Activated CD4-positive, alpha-beta memory T cell treated with anti-CD3 and anti-CD28 coated beads, Interleukin-2, amount 10 ng/mL, durations not matched to agents 7 days and 5 days (primary cell): ENCODE measurements at regions not wholly inside any gene's neighbourhood (a gene's known extent, or its start where the extent isn't known, plus 50 kb on each side); places are given as distances from the start of the nearest gene placed in this dataset.
"Not testable (repeated sequence)": the region's sequence is repeated elsewhere in the genome, so short reads cannot be mapped to it uniquely, and the experiment has no call there.

Experiments
- CTCF ChIA-PET: fragments of 350-600 bp; sonication (Branson Sonifier 250); formaldehyde crosslinking; loops from one replicate; lab custom pipeline; 2021; ENCODE audit warnings: antibody characterized with exemption, inconsistent platforms; lab: Charles Lee
- POLR2A ChIA-PET: fragments of 350-600 bp; sonication (Branson Sonifier 250); formaldehyde crosslinking; loops from one replicate; lab custom pipeline; 2021; ENCODE audit warnings: antibody characterized with exemption; lab: Charles Lee
- DNase-seq: peaks from one replicate; pipeline ENCODE4 v3.0.0-alpha.2; 2020
- H3K27ac Mint-ChIP-seq: one replicate; pipeline ENCODE4 v1.8.0; 2021; ENCODE audit warnings: mild to moderate bottlenecking, mixed read lengths
- H3K27me3 Mint-ChIP-seq: one replicate; pipeline ENCODE4 v1.8.0; 2021; ENCODE audit warnings: mixed read lengths
- H3K36me3 Mint-ChIP-seq: one replicate; pipeline ENCODE4 v1.8.0; 2021; ENCODE audit warnings: low read depth, mixed read lengths
- H3K4me1 Mint-ChIP-seq: one replicate; pipeline ENCODE4 v1.8.0; 2021; ENCODE audit warnings: mixed read lengths
- H3K4me3 Mint-ChIP-seq: one replicate; pipeline ENCODE4 v1.8.0; 2021; ENCODE audit warnings: mild to moderate bottlenecking, mixed read lengths
- H3K9me3 Mint-ChIP-seq: one replicate; pipeline ENCODE4 v1.8.0; 2021; ENCODE audit warnings: mixed read lengths

GRCh38 chr2:82330155-82330554, 2025.6 kb upstream of the LRRTM1 start:
- no peak for DNase-seq
- Mint-ChIP-seq H3K27me3 (no peaks in the 10 kb centered on the region), H3K4me1 (no peaks in the 10 kb centered on the region), H3K4me3 (no peak overlapping the region), H3K9me3 (peaks cover 14% of the 10 kb centered on the region), H3K27ac (no peak overlapping the region), H3K36me3 (no peaks in the 10 kb centered on the region)
- ChIA-PET POLR2A (no interaction called here), CTCF (interaction anchor here (0.5 kb wide), 1 partner anchor 182 kb away, joined by 3 read pairs; no protein-coding TSS in a partner anchor)

GRCh38 chr2:82326180-82326767, 2021.7 kb upstream of the LRRTM1 start:
- H3K4me3 Mint-ChIP-seq, H3K27me3 Mint-ChIP-seq, POLR2A ChIA-PET, H3K27ac Mint-ChIP-seq, CTCF ChIA-PET, H3K36me3 Mint-ChIP-seq, DNase-seq, H3K4me1 Mint-ChIP-seq: not testable (repeated sequence)
- peaks cover 15% of the 10 kb centered on the region for H3K9me3 Mint-ChIP-seq

- Mint-ChIP-seq H3K36me3 (no peaks in the 10 kb centered on the region), H3K4me1 (no peaks in the 10 kb centered on the region), H3K27ac (no peak overlapping the region), H3K27me3 (no peaks in the 10 kb centered on the region), H3K9me3 (peaks cover 7% of the 10 kb centered on the region), H3K4me3 (no peak overlapping the region)
- POLR2A ChIA-PET = no interaction called here
- DNase-seq = no peak
- CTCF ChIA-PET = no interaction called here
Measured at GRCh38 chr2:82320296-82320695, 2015.7 kb upstream of the LRRTM1 start.

- Mint-ChIP-seq H3K4me1 (no peaks in the 10 kb centered on the region), H3K4me3 (no peak overlapping the region), H3K9me3 (peaks cover 2% of the 10 kb centered on the region), H3K27me3 (no peaks in the 10 kb centered on the region), H3K36me3 (no peaks in the 10 kb centered on the region), H3K27ac (no peak overlapping the region)
- POLR2A ChIA-PET = no interaction called here
- CTCF ChIA-PET = no interaction called here
- DNase-seq = no peak
Measured at GRCh38 chr2:82317012-82317411, 2012.5 kb upstream of the LRRTM1 start.

- H3K4me1 Mint-ChIP-seq = no peaks in the 10 kb centered on the region
- ChIA-PET CTCF (no interaction called here), POLR2A (no interaction called here)
- H3K4me3 Mint-ChIP-seq = no peak overlapping the region
- H3K27me3 Mint-ChIP-seq = no peaks in the 10 kb centered on the region
- H3K9me3 Mint-ChIP-seq = peaks cover 2% of the 10 kb centered on the region
- H3K27ac Mint-ChIP-seq = no peak overlapping the region
- no peaks in the 10 kb centered on the region for H3K36me3 Mint-ChIP-seq
- no peak for DNase-seq
Measured at GRCh38 chr2:82316586-82316985, 2012.0 kb upstream of the LRRTM1 start.

- Mint-ChIP-seq H3K36me3 (no peaks in the 10 kb centered on the region), H3K27me3 (no peaks in the 10 kb centered on the region), H3K4me1 (no peaks in the 10 kb centered on the region), H3K27ac (no peak overlapping the region), H3K9me3 (peaks cover 2% of the 10 kb centered on the region), H3K4me3 (no peak overlapping the region)
- DNase-seq = no peak
- CTCF ChIA-PET = no interaction called here
- POLR2A ChIA-PET = no interaction called here
Measured at GRCh38 chr2:82314836-82315472, 2010.4 kb upstream of the LRRTM1 start.

- no peak for DNase-seq
- CTCF ChIA-PET = no interaction called here
- Mint-ChIP-seq H3K36me3 (no peaks in the 10 kb centered on the region), H3K27ac (no peak overlapping the region), H3K4me3 (no peak overlapping the region), H3K27me3 (no peaks in the 10 kb centered on the region), H3K9me3 (peaks cover 5% of the 10 kb centered on the region), H3K4me1 (no peaks in the 10 kb centered on the region)
- POLR2A ChIA-PET = no interaction called here
Measured at GRCh38 chr2:82307511-82307910, 2003.0 kb upstream of the LRRTM1 start.

GRCh38 chr2:82301506-82301905, 1997.0 kb upstream of the LRRTM1 start:
- no peaks in the 10 kb centered on the region for H3K36me3 Mint-ChIP-seq
- ChIA-PET CTCF (no interaction called here), POLR2A (no interaction called here)

GRCh38 chr2:82289446-82289845, 1984.9 kb upstream of the LRRTM1 start:
- DNase-seq = no peak
- Mint-ChIP-seq H3K36me3 (no peaks in the 10 kb centered on the region), H3K4me1 (no peaks in the 10 kb centered on the region), H3K27ac (no peak overlapping the region), H3K27me3 (no peaks in the 10 kb centered on the region), H3K4me3 (no peak overlapping the region), H3K9me3 (peaks cover 8% of the 10 kb centered on the region)
- CTCF ChIA-PET = no interaction called here
- POLR2A ChIA-PET = no interaction called here

More at GRCh38 chr2:82301506-82301905, 1997.0 kb upstream of the LRRTM1 start:
- DNase-seq = no peak
- Mint-ChIP-seq H3K4me1 (no peaks in the 10 kb centered on the region), H3K27me3 (no peaks in the 10 kb centered on the region), H3K9me3 (peaks cover 7% of the 10 kb centered on the region), H3K4me3 (no peak overlapping the region), H3K27ac (no peak overlapping the region)

- Mint-ChIP-seq H3K27me3 (no peaks in the 10 kb centered on the region), H3K4me1 (no peaks in the 10 kb centered on the region), H3K27ac (no peak overlapping the region), H3K36me3 (no peaks in the 10 kb centered on the region), H3K9me3 (peaks cover 5% of the 10 kb centered on the region), H3K4me3 (no peak overlapping the region)
- CTCF ChIA-PET = no interaction called here
- POLR2A ChIA-PET = no interaction called here
- no peak for DNase-seq
Measured at GRCh38 chr2:82283075-82283474, 1978.5 kb upstream of the LRRTM1 start.

- Mint-ChIP-seq H3K36me3 (no peaks in the 10 kb centered on the region), H3K4me3 (no peak overlapping the region), H3K27ac (no peak overlapping the region), H3K4me1 (no peaks in the 10 kb centered on the region), H3K27me3 (no peaks in the 10 kb centered on the region), H3K9me3 (peaks cover 8% of the 10 kb centered on the region)
- DNase-seq = no peak
- ChIA-PET POLR2A (no interaction called here), CTCF (no interaction called here)
Measured at GRCh38 chr2:82282111-82282882, 1977.7 kb upstream of the LRRTM1 start.

GRCh38 chr2:82279367-82279766, 1974.8 kb upstream of the LRRTM1 start:
- Mint-ChIP-seq H3K4me3 (no peak overlapping the region), H3K4me1 (no peaks in the 10 kb centered on the region), H3K36me3 (no peaks in the 10 kb centered on the region), H3K27me3 (no peaks in the 10 kb centered on the region), H3K27ac (no peak overlapping the region), H3K9me3 (peaks cover 8% of the 10 kb centered on the region)
- DNase-seq = no peak
- POLR2A ChIA-PET = no interaction called here
- CTCF ChIA-PET = no interaction called here

GRCh38 chr2:82278416-82278815, 1973.9 kb upstream of the LRRTM1 start:
- no peak for DNase-seq
- CTCF ChIA-PET = no interaction called here
- no peak overlapping the region for H3K4me3 Mint-ChIP-seq
- H3K4me1 Mint-ChIP-seq = no peaks in the 10 kb centered on the region
- H3K9me3 Mint-ChIP-seq = peaks cover 8% of the 10 kb centered on the region
- H3K27ac Mint-ChIP-seq = no peak overlapping the region
- H3K27me3 Mint-ChIP-seq = no peaks in the 10 kb centered on the region
- POLR2A ChIA-PET = no interaction called here
- no peaks in the 10 kb centered on the region for H3K36me3 Mint-ChIP-seq
